Stimulated activated naive CD8-positive, alpha-beta T cell treated with anti-CD3 and anti-CD28 coated beads, Interleukin-15, Interleukin-2, amounts not matched to agents 100 ng/mL and 50 ng/mL, for 24 hours (primary cell): ENCODE measurements at regions not wholly inside any gene's neighbourhood (a gene's known extent, or its start where the extent isn't known, plus 50 kb on each side); places are given as distances from the start of the nearest gene placed in this dataset.

Experiments
- H3K27ac Mint-ChIP-seq: one replicate; pipeline ENCODE4 v1.8.0; 2021; ENCODE audit warnings: mild to moderate bottlenecking, mixed read lengths
- H3K27me3 Mint-ChIP-seq: one replicate; pipeline ENCODE4 v1.8.0; 2021; ENCODE audit warnings: mixed read lengths
- H3K36me3 Mint-ChIP-seq: one replicate; pipeline ENCODE4 v1.8.0; 2021; ENCODE audit warnings: low read depth, mixed read lengths
- H3K4me1 Mint-ChIP-seq: one replicate; pipeline ENCODE4 v1.8.0; 2021; ENCODE audit warnings: low read depth, mixed read lengths
- H3K4me3 Mint-ChIP-seq: one replicate; pipeline ENCODE4 v1.8.0; 2021; ENCODE audit warnings: mild to moderate bottlenecking, mixed read lengths
- H3K9me3 Mint-ChIP-seq: one replicate; pipeline ENCODE4 v1.8.0; 2021; ENCODE audit warnings: mixed read lengths

- Mint-ChIP-seq H3K4me3 (no peak overlapping the region), H3K36me3 (no peaks in the 10 kb centered on the region), H3K4me1 (no peaks in the 10 kb centered on the region), H3K9me3 (no peaks in the 10 kb centered on the region), H3K27me3 (peaks cover 28% of the 10 kb centered on the region), H3K27ac (no peak overlapping the region)
Observed at GRCh38 chr16:66264311-66265047, 102.0 kb upstream of the CDH5 start.

GRCh38 chr16:66263973-66264310, 102.5 kb upstream of the CDH5 start:
- no peaks in the 10 kb centered on the region for H3K9me3 Mint-ChIP-seq
- no peak overlapping the region for H3K27ac Mint-ChIP-seq
- no peak overlapping the region for H3K4me3 Mint-ChIP-seq
- peaks cover 22% of the 10 kb centered on the region for H3K27me3 Mint-ChIP-seq
- H3K4me1 Mint-ChIP-seq, result no peaks in the 10 kb centered on the region
- H3K36me3 Mint-ChIP-seq, result no peaks in the 10 kb centered on the region

GRCh38 chr16:66263168-66263972, 103.1 kb upstream of the CDH5 start:
- Mint-ChIP-seq H3K27me3 (peaks cover 22% of the 10 kb centered on the region), H3K4me1 (no peaks in the 10 kb centered on the region), H3K4me3 (no peak overlapping the region), H3K27ac (no peak overlapping the region), H3K36me3 (no peaks in the 10 kb centered on the region), H3K9me3 (no peaks in the 10 kb centered on the region)

GRCh38 chr16:66262253-66263167, 104.0 kb upstream of the CDH5 start:
- Mint-ChIP-seq H3K4me3 (no peak overlapping the region), H3K9me3 (no peaks in the 10 kb centered on the region), H3K27me3 (peaks cover 22% of the 10 kb centered on the region), H3K27ac (no peak overlapping the region), H3K4me1 (no peaks in the 10 kb centered on the region), H3K36me3 (no peaks in the 10 kb centered on the region)

GRCh38 chr16:66261826-66262225, 104.7 kb upstream of the CDH5 start:
- no peak overlapping the region for H3K4me3 Mint-ChIP-seq
- H3K36me3 Mint-ChIP-seq, result no peaks in the 10 kb centered on the region
- H3K4me1 Mint-ChIP-seq, result no peaks in the 10 kb centered on the region
- peaks cover 19% of the 10 kb centered on the region for H3K27me3 Mint-ChIP-seq
- no peak overlapping the region for H3K27ac Mint-ChIP-seq
- no peaks in the 10 kb centered on the region for H3K9me3 Mint-ChIP-seq

- Mint-ChIP-seq H3K36me3 (no peaks in the 10 kb centered on the region), H3K27me3 (peaks cover 10% of the 10 kb centered on the region), H3K4me1 (no peaks in the 10 kb centered on the region), H3K4me3 (no peak overlapping the region), H3K9me3 (no peaks in the 10 kb centered on the region), H3K27ac (no peak overlapping the region)
Observed at GRCh38 chr16:66260522-66261254, 105.8 kb upstream of the CDH5 start.

- peaks cover 3% of the 10 kb centered on the region for H3K27me3 Mint-ChIP-seq
- H3K4me1 Mint-ChIP-seq, result no peaks in the 10 kb centered on the region
- no peak overlapping the region for H3K27ac Mint-ChIP-seq
- no peak overlapping the region for H3K4me3 Mint-ChIP-seq
- no peaks in the 10 kb centered on the region for H3K9me3 Mint-ChIP-seq
- H3K36me3 Mint-ChIP-seq, result no peaks in the 10 kb centered on the region
Observed at GRCh38 chr16:66258916-66259845, 107.3 kb upstream of the CDH5 start.

GRCh38 chr16:66256919-66257318, 109.6 kb upstream of the CDH5 start:
- Mint-ChIP-seq H3K4me1 (no peaks in the 10 kb centered on the region), H3K27me3 (no peaks in the 10 kb centered on the region), H3K36me3 (no peaks in the 10 kb centered on the region), H3K27ac (no peak overlapping the region), H3K9me3 (no peaks in the 10 kb centered on the region), H3K4me3 (no peak overlapping the region)

- Mint-ChIP-seq H3K27me3 (no peaks in the 10 kb centered on the region), H3K4me3 (no peak overlapping the region)
Observed at GRCh38 chr16:66255647-66256046, 110.8 kb upstream of the CDH5 start.

GRCh38 chr16:66254751-66255150, 111.7 kb upstream of the CDH5 start:
- no peak overlapping the region for H3K27ac Mint-ChIP-seq
- no peaks in the 10 kb centered on the region for H3K36me3 Mint-ChIP-seq
- H3K4me1 Mint-ChIP-seq, result no peaks in the 10 kb centered on the region

More at GRCh38 chr16:66255647-66256046, 110.8 kb upstream of the CDH5 start:
- H3K9me3 Mint-ChIP-seq, result no peaks in the 10 kb centered on the region
- H3K4me1 Mint-ChIP-seq, result no peaks in the 10 kb centered on the region
- no peaks in the 10 kb centered on the region for H3K36me3 Mint-ChIP-seq
- H3K27ac Mint-ChIP-seq, result no peak overlapping the region

GRCh38 chr16:66254106-66254505, 112.4 kb upstream of the CDH5 start:
- no peaks in the 10 kb centered on the region for H3K4me1 Mint-ChIP-seq
- H3K4me3 Mint-ChIP-seq, result no peak overlapping the region
- H3K9me3 Mint-ChIP-seq, result no peaks in the 10 kb centered on the region
- no peaks in the 10 kb centered on the region for H3K36me3 Mint-ChIP-seq
- no peak overlapping the region for H3K27ac Mint-ChIP-seq
- no peaks in the 10 kb centered on the region for H3K27me3 Mint-ChIP-seq

More at GRCh38 chr16:66254751-66255150, 111.7 kb upstream of the CDH5 start:
- no peaks in the 10 kb centered on the region for H3K9me3 Mint-ChIP-seq
- H3K4me3 Mint-ChIP-seq, result no peak overlapping the region
- H3K27me3 Mint-ChIP-seq, result no peaks in the 10 kb centered on the region

GRCh38 chr16:66251476-66252160, 114.9 kb upstream of the CDH5 start:
- H3K9me3 Mint-ChIP-seq, result no peaks in the 10 kb centered on the region

More at GRCh38 chr16:66251476-66252160, 114.9 kb upstream of the CDH5 start:
- Mint-ChIP-seq H3K4me3 (no peak overlapping the region), H3K27ac (no peak overlapping the region), H3K4me1 (no peaks in the 10 kb centered on the region), H3K27me3 (peaks cover 3% of the 10 kb centered on the region), H3K36me3 (no peaks in the 10 kb centered on the region)
